HG03139 (cell line): ENCODE measurements at regions not wholly inside any gene's neighbourhood (a gene's known extent, or its start where the extent isn't known, plus 50 kb on each side); places are given as distances from the start of the nearest gene placed in this dataset.
A peak's percentile ranks its signal among the peaks of the same experiment; 100 is the strongest.
"Not testable (repeated sequence)": the region's sequence is repeated elsewhere in the genome, so short reads cannot be mapped to it uniquely, and the experiment has no call there.

ENCODE experiments used
- ATAC-seq: cut with Tn5 transposase; IDR thresholded peaks from one replicate; pipeline ENCODE4 v1.9.1; 2021; ENCODE audit not compliant: unreplicated experiment

GRCh38 chr4:132642016-132642817, 506.9 kb upstream of the PCDH10 start:
- peak; percentile 61 for ATAC-seq

- no peak for ATAC-seq
Measured at GRCh38 chr4:132646186-132646585, 502.9 kb upstream of the PCDH10 start.

- ATAC-seq, result no peak
Measured at GRCh38 chr4:132651196-132651595, 497.9 kb upstream of the PCDH10 start.

GRCh38 chr4:132660181-132660580, 488.9 kb upstream of the PCDH10 start:
- ATAC-seq, result no peak

GRCh38 chr4:132662456-132662855, 486.6 kb upstream of the PCDH10 start:
- no peak for ATAC-seq

GRCh38 chr4:132669786-132670185, 479.3 kb upstream of the PCDH10 start:
- ATAC-seq, result no peak

GRCh38 chr4:132670557-132670956, 478.5 kb upstream of the PCDH10 start:
- no peak for ATAC-seq

GRCh38 chr4:132683957-132684356, 465.1 kb upstream of the PCDH10 start:
- no peak for ATAC-seq

- ATAC-seq, result no peak
Measured at GRCh38 chr4:132691026-132691425, 458.1 kb upstream of the PCDH10 start.

- no peak for ATAC-seq
Measured at GRCh38 chr4:132691668-132692067, 457.4 kb upstream of the PCDH10 start.

GRCh38 chr4:132694775-132695174, 454.3 kb upstream of the PCDH10 start:
- no peak for ATAC-seq

- ATAC-seq, result not testable (repeated sequence)
Measured at GRCh38 chr4:132697505-132697904, 451.6 kb upstream of the PCDH10 start.

GRCh38 chr4:132707955-132708354, 441.1 kb upstream of the PCDH10 start:
- no peak for ATAC-seq

GRCh38 chr4:132709056-132709455, 440.0 kb upstream of the PCDH10 start:
- ATAC-seq, result no peak

- ATAC-seq, result no peak
Measured at GRCh38 chr4:132710971-132711370, 438.1 kb upstream of the PCDH10 start.

GRCh38 chr4:132737344-132737743, 411.8 kb upstream of the PCDH10 start:
- ATAC-seq, result no peak

GRCh38 chr4:132759199-132759780, 389.8 kb upstream of the PCDH10 start:
- ATAC-seq, result no peak

- ATAC-seq, result no peak
Measured at GRCh38 chr4:132763465-132763864, 385.6 kb upstream of the PCDH10 start.

GRCh38 chr4:132767901-132768300, 381.2 kb upstream of the PCDH10 start:
- no peak for ATAC-seq

- no peak for ATAC-seq
Measured at GRCh38 chr4:132770776-132771175, 378.3 kb upstream of the PCDH10 start.

GRCh38 chr4:132792310-132792709, 356.8 kb upstream of the PCDH10 start:
- no peak for ATAC-seq

GRCh38 chr4:132797856-132798255, 351.2 kb upstream of the PCDH10 start:
- no peak for ATAC-seq
